Testis (tissue), 2 donors: ENCODE measurements at regions not wholly inside any gene's neighbourhood (a gene's known extent, or its start where the extent isn't known, plus 50 kb on each side); places are given as distances from the start of the nearest gene placed in this dataset.

Experiments
- POLR2A ChIP-seq: fragments of 450-650 bp; IDR thresholded peaks from one replicate; pipeline ENCODE4 v1.6.1; 2017; ENCODE audit warnings: antibody characterized with exemption, mild to moderate bottlenecking, moderate library complexity
- TF ChIP-seq, protein P1 (sequence below), 3 experiments: fragments of 450-650 bp in 2 of 3; fragments of 200-600 bp in 1 of 3; sonication (generic) in 1 of 3; IDR thresholded peaks; one replicate each; pipeline ENCODE4 v1.5.1; 2016 to 2019; ENCODE audit warnings: antibody characterized with exemption in 3 of 3, mild to moderate bottlenecking in 2 of 3, moderate library complexity in 1 of 3

DNA sequence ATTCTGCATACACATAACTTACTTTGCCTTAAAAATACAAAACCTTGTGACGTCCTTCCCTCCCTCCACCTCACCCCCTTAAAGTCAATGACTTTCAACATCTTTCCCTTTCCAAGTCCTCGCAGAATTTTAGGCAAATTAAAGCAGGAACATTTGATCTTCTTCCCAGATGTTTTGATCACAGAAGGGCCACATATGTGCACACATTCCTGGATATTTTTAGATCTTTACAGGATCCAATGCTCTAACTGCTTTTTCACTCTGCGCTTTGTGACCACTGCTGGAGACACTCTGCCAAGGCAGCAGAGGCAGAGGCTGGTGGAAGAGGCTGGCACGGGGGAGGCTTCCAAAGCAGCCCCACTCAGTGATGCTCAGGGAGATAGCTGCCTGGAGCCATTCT is 130.7 kb downstream of the SEC61B start:
- no peak for TF ChIP-seq POLR2A
- TF ChIP-seq, protein P1, sequence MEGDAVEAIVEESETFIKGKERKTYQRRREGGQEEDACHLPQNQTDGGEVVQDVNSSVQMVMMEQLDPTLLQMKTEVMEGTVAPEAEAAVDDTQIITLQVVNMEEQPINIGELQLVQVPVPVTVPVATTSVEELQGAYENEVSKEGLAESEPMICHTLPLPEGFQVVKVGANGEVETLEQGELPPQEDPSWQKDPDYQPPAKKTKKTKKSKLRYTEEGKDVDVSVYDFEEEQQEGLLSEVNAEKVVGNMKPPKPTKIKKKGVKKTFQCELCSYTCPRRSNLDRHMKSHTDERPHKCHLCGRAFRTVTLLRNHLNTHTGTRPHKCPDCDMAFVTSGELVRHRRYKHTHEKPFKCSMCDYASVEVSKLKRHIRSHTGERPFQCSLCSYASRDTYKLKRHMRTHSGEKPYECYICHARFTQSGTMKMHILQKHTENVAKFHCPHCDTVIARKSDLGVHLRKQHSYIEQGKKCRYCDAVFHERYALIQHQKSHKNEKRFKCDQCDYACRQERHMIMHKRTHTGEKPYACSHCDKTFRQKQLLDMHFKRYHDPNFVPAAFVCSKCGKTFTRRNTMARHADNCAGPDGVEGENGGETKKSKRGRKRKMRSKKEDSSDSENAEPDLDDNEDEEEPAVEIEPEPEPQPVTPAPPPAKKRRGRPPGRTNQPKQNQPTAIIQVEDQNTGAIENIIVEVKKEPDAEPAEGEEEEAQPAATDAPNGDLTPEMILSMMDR (IDR thresholded peaks at IDR 0.05) = no peak
